GM19467 (cell line): ENCODE measurements at regions not wholly inside any gene's neighbourhood (a gene's known extent, or its start where the extent isn't known, plus 50 kb on each side); places are given as distances from the start of the nearest gene placed in this dataset.
"Not testable (repeated sequence)": the region's sequence is repeated elsewhere in the genome, so short reads cannot be mapped to it uniquely, and the experiment has no call there.

ENCODE experiments used
- ATAC-seq: cut with Tn5 transposase; IDR thresholded peaks from one replicate; pipeline ENCODE4 v1.9.1; 2021; ENCODE audit warnings: mild to moderate bottlenecking, moderate library complexity; ENCODE audit not compliant: unreplicated experiment

DNA sequence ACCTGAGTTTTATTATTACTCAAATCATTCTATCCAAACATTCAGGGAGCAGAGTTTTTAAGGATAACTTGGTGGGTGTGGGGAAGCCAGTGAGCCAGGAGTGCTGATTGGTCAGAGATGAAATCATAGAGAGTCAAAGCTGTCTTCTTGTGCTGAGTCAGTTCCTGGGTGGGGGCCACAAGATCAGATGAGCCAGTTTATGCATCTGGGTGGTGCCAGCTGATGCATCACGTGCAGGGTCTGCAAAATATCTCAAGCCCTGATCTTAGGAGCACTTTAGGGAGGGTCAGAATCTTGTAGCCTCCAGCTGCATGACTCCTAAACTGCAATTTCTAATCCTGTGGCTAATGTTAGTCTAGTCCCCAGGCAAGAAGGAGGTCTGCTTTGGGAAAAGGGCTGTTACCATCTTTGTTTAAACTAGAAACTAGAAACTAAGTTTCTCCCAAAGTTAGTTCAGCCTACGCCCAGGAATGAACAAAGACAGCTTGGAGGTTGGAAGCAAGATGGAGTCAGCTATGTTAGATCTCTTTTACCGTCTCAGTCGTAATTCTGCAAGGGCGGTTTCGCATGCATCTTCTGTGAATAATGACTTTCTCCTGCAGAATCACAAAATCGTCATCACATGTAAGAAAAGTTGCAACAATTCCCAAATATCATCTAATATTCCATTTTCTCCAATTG, 97.5 kb downstream of the ZNF664 start:
- ATAC-seq, result not testable (repeated sequence)

DNA sequence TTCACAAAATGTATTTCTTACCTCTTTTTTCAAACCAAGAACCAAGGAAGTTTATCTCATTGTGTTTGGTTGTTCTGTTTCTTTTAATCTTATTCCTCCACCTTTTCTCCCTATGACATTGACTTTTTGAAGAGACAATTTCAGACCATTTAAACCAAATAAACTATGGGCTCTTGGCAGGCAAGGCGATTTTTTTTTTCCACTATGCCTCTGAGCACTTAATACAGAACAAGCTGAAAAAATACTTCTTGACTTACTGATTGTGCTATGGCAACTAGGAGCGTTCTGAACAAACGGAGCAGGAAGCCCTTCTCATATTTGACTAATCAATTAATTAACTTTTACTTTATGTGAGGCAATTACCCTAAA, 98.0 kb downstream of the ZNF664 start:
- no peak for ATAC-seq

DNA sequence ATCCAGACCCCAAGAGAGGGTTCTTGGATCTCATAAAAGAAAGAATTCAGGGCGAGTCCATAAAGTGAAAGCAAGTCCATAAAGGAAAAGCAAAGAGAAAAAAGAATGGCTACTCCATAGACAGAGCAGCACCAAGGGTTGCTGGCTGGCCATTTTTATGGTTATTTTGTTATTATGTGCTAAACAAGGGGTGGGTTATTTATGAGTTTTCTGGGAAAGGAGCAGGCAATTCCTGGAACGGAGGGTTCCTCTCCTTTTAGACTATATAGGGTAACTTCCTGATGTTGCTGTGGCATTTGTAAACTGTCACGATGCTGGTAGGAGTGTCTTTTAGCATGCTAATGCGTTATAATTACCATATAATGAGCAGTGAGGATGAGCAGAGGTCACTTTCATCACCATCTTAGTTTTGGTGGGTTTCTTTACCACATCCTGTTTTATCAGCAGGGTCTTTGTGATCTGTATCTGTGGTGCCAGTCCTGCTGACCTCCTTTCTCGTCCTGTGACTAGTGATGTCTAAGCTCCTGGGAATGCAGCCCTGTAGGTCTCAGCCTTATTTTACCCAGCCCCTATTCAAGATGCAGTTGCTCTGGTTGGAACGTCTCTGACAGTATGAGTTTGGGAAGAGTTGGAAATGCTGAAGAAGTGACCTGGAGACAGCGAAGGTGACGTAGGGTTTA, 100.5 kb downstream of the ZNF664 start:
- ATAC-seq, result no peak

GRCh38 chr12:124075841-124076240, 102.8 kb downstream of the ZNF664 start:
- no peak for ATAC-seq

DNA sequence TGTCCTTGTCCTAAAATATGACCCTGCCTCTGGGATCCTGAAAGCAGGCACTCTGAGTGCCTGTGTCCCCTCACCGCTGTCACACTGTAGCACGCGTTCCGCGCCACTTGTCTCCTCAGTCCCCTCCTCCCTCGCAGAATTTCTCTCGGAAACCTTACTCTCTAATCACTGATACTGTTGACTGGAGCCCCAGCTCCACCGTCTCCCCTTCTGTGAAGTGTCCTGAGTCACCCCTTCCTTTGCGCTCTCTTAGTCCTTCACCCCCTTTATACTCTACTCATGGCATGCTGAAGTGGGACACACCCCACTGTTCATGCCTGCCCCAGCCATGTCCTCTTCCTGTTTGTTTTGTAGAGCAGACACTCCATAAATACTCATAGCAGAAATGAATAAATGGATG, 104.7 kb downstream of the ZNF664 start:
- no peak for ATAC-seq

DNA sequence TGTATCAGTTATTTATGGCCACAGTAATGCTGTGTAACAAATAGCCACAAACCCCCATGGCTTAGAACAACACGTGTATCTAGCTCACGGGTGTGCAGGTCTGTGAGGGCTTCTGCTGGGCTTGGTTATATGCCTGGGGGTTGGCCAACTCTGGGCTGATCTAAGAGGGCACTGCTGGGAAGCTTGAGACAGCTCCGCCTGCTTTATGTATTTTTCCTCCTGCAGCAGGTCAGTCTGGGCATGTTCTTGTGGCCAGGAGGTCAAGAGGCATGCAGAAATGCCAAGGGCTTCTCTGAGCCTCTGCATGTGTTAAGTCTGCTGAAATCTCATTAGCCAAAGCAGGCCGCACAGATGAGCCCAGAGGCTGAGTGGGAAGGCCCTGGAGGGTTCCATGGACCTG, 105.8 kb downstream of the ZNF664 start:
- ATAC-seq, result no peak

- ATAC-seq, result no peak
Measured at GRCh38 chr12:124080649-124081048, 107.6 kb downstream of the ZNF664 start.

DNA sequence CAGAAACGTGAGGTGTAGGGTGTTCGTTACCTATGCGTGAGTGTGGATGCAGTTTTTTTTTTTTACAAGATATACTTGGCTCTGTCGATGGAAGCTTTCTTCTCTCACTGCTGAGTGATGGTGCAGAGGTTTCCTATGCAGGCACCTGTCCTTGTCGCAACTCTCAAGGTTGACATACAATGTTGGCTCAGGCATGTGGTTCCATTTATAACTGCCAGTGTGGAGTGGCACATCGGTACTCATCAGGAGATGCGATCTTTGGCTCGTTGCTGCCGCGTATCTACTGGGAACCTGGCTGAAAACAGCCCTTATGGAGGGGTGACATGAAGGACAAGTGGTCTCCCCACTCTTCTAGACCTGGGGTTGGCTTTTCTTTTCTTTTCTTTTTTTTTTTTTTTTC, 109.0 kb downstream of the ZNF664 start:
- no peak for ATAC-seq

- ATAC-seq, result no peak
Measured at GRCh38 chr12:124082687-124083086, 109.7 kb downstream of the ZNF664 start.

- ATAC-seq, result no peak
Measured at GRCh38 chr12:124083708-124084107, 110.7 kb downstream of the ZNF664 start.

DNA sequence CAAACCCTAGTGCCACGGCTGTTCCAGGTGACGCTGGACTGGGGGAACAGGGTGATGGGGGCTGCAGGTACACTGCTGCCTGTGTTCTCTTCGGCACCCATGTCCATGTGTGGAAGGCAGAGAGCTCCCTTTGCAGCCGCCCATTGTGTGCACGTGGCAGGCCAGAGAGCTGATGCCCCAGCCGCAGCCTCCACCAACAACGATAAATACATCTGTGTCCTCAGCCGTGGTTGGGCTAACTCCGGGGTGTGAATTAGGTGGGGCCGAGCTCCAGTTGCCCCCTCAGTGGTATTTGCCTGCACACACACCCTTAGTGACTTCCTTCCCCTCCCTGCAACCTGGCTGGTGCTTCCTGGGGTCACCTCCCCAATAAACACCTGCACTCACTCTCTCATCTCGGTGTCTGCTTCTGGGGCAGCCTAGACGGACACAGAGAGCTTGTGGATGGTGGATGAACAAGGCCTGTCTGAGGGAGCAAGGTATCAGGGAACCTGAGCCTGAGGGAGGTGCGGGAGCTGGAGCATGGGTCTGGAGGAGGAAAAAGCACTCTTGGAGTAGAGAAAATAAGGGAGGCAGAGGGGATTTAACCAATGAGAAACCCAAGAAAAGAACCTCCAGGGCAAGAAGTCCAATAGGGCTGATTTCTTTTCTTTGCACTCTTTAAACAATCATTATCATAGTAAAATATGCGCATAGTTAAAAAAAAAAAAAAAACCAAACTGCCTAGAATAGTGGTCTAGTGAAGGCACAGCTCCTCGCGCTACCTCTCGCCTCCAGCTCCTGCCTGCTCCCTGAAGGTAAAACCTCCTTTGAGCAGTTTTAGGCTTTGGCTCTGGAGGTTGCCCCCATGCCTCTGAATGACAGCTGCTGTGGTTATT, 112.6 kb downstream of the ZNF664 start:
- no peak for ATAC-seq

- no peak for ATAC-seq
Measured at GRCh38 chr12:124086299-124086898, 113.4 kb downstream of the ZNF664 start.

GRCh38 chr12:124087266-124088051, 114.4 kb downstream of the ZNF664 start:
- ATAC-seq, result no peak

- ATAC-seq, result no peak
Measured at GRCh38 chr12:124088217-124088907, 115.3 kb downstream of the ZNF664 start.

DNA sequence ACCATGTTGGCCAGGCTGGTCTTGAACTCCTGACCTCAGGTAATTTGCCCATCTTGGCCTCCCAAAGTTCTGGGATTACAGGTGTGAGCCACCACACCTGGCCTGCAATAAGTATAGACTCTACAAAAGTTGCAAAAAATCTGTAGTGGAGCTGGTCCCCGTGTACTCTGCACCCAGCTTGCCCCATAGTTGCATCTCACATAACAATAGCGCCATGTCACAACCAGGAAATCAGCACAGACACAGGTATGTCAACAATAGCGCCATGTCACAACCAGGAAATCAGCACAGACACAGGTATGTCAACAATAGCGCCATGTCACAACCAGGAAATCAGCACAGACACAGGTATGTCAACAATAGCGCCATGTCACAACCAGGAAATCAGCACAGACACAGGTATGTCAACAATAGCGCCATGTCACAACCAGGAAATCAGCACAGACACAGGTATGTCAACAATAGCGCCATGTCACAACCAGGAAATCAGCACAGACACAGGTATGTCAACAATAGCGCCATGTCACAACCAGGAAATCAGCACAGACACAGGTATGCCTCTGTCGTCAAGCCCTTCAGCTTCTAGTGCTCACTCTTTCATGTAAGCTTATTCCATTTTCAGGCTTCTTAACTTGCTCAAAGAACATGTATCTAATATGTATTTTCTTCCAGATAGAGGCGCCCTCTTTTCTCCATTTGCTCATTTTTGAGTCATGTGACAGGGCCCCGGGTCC, 116.3 kb downstream of the ZNF664 start:
- not testable (repeated sequence) for ATAC-seq

GRCh38 chr12:124091835-124092234, 118.8 kb downstream of the ZNF664 start:
- no peak for ATAC-seq

GRCh38 chr12:124092532-124092931, 119.5 kb downstream of the ZNF664 start:
- ATAC-seq, result not testable (repeated sequence)

- no peak for ATAC-seq
Measured at GRCh38 chr12:124093297-124093696, 120.3 kb downstream of the ZNF664 start.

DNA sequence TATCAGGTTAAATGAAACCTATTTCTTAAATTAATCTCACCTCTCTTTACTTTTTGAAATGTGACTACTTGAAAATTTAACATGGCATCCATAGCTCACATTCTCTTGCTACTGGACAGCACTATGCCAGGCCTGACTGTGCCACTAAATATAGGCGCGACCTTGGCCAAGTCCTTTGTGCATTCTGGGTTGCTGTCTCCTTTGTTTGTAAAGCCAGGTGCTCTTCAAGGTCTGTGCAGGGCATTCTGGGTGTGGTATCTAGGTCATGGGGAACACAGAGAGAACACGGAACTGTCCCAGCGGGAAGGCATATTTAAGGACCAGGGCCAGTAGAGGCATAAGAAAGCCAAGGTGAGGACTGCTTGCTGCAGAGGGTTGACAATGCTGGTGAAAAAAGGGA, 121.2 kb downstream of the ZNF664 start:
- ATAC-seq, result no peak
